HL-60/S4 treated with retinoic acid at 250 ng/mL for 4 days and 3 days (cell line): ENCODE measurements at regions not wholly inside any gene's neighbourhood (a gene's known extent, or its start where the extent isn't known, plus 50 kb on each side); places are given as distances from the start of the nearest gene placed in this dataset.
"Not testable (repeated sequence)": the region's sequence is repeated elsewhere in the genome, so short reads cannot be mapped to it uniquely, and the experiment has no call there.

Experiments used
- in situ Hi-C: fragments of 300-500 bp; cut with MboI; formaldehyde crosslinking; loops from 2 replicates; pipeline ENCODE4 v1.7.0; 2022; ENCODE audit warnings: low sequenced_read_pairs

- in situ Hi-C loops, result no loop called here
Measured at GRCh38 chr7:149608168-149608567, 110.6 kb upstream of the ZNF746 start.

DNA sequence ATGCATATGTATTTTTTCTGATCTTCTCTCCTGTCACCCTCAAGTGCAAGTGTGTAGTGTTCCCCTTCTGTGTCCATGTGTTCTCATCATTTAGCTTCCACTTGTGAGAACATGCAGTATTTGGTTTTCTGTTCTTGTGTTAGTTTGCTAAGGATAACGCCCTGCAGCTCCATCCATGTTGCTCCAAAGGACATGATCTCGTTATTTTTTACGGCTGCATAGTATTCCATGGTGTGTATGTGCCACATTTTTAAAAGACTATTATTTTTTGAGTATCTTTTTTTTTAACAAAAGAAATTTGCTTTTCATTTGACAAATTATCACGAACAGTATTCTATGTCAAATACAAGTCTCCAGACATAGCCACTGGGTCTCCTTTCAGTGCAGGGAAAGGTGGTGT lies 110.1 kb upstream of the ZNF746 start:
- in situ Hi-C loops, result no loop called here

DNA sequence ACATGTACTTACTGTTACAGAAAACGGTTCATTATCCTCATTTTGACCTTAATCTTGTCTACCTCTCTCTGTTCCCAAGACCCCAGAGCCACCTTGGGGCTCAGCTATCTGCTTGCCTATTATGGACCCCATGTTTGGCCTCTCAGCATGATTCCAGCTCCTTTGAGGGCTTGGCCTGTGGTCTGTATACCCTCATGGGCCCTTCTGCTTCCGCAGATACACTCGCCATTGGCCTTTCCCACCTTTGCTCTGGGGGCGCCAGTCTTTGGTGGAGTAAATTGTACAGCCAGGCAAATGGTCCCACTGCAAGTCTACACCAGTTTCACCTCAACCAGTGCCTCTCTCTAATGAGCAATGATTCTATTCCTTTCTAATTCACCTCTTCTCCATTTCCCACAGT lies 109.2 kb upstream of the ZNF746 start:
- in situ Hi-C loops, result no loop called here

DNA sequence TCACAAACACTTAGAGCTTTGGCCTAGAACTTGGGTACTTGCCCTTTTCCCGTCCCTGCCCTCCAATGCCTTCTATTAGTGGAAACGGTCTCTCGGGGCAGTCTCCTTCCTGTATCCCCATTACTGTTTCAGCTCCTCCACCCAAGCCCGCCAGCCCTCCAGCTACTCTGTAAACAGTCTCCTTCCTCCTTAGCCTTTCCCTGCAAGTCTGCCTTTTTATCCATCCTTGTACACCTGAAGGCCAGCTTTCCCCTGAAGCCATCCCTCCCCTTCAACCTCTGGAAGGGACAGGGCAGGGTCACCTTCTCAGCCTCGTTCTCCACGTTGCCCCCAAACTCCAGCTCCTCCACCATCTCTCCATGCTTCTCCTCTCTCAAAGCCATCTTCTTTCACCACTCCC lies 108.1 kb upstream of the ZNF746 start:
- in situ Hi-C loops, result no loop called here

DNA sequence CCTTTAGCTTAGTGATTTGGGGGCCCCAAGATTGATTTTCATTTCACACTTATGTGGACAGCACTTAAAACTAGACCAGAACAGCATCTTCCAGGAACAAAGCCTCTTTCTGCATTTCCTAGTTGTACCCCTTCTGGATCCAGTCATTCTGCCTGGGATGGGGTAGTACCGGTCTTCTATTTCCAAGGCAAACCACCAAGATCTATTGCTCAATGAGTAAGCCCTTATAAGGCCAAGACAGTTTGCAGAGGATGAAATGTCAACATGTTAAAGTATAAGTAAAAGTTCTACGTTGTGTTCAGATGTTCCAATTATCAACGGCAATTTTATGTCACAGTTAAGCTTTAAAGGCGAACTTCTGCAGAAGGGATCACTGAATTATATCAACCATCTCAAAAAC lies 106.9 kb upstream of the ZNF746 start:
- in situ Hi-C loops, result no loop called here

DNA sequence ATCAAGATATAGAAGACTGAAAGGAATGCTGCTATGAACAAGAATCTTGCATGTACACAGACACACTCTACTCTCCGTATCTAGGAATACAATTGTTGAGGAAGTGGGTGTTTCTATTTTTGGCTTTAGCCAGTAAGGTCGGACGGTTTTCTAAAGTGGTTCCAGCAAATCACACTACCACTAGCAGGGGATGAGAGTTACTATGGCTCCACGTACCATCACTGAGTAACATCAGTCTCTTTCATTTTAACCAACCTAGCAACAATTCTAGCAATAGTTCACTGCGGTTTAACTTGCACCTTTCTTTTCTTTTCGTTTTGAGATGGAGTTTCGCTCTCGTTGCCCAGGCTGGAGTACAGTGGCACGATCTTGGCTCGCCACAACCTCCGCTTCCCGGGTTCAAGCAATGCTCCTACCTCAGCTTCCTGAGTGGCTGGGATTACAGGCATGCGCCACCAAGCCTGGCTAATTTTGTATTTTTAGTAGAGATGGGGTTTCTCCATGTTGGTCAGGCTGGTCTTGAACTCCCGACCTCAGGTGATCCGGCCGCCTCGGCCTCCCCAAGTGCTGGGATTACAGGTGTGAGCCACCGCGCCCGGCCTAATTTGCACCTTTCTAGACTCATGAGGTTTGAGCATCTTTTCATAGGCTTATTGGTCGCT lies 103.2 kb upstream of the ZNF746 start:
- in situ Hi-C loops, result not testable (repeated sequence)

GRCh38 chr7:149599636-149600206 lies 102.1 kb upstream of the ZNF746 start:
- in situ Hi-C loops, result no loop called here

- in situ Hi-C loops, result no loop called here
Measured at GRCh38 chr7:149598721-149599308, 101.2 kb upstream of the ZNF746 start.

- in situ Hi-C loops, result not testable (repeated sequence)
Measured at GRCh38 chr7:149597789-149598188, 100.2 kb upstream of the ZNF746 start.

DNA sequence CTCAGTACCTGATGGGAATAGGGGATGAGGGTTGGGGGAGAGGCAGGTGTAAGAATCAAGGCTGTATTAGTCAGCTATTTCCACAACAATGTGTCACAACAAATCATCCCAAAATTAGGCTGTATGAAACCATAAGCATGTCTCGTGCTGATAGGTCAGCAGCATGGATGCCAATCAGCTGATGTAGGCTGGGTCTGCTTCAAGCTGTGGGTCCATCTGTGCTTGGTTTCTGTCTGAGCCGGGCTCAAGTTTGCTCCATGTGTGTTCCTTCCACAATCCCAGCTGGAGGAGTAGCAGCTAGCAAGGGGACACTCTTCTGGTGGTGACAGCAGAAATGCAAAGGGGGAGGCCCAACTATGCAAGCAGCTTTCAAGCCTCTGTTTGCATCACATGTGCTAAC lies 97.9 kb upstream of the ZNF746 start:
- in situ Hi-C loops, result no loop called here

- in situ Hi-C loops, result no loop called here
Measured at GRCh38 chr7:149595078-149595477, 97.5 kb upstream of the ZNF746 start.

DNA sequence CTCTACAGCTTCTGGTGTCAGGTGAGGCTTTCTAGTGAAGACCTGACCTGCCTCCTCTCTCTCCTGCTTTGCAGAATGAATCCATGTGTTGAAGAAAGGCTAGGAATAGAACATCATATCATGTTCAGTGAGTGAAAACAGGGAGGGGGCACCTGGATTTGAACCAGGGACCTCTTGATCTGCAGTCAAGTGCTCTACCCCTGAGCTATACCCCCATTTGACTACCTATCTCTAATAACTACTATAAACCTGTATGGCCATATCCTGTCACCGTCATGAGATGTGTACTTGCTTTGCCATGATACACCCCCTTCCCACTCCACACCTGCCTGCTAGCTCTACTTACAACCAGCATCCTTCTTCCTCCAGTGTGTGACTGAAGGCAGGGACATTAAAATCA lies 91.3 kb upstream of the ZNF746 start:
- in situ Hi-C loops, result no loop called here

GRCh38 chr7:149586646-149587645 lies 89.3 kb upstream of the ZNF746 start:
- in situ Hi-C loops, result no loop called here

DNA sequence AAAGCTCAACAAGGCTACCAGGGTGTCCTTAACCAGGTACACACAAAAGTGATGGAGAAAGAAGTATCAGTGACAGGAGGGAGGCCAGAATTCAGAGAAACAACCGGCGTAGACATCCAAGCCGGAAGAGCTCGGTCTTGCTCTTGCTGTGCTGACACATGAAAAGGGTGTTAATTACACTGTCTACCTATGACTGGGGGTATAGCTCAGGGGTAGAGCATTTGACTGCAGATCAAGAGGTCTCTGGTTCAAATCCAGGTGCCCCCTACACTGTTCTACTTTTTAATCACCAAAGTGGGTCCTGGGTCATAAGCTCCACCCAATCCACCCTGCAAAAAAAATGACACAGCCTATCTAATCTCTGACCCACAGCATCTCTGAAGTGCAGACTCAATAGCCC lies 86.9 kb upstream of the ZNF746 start:
- in situ Hi-C loops, result no loop called here

DNA sequence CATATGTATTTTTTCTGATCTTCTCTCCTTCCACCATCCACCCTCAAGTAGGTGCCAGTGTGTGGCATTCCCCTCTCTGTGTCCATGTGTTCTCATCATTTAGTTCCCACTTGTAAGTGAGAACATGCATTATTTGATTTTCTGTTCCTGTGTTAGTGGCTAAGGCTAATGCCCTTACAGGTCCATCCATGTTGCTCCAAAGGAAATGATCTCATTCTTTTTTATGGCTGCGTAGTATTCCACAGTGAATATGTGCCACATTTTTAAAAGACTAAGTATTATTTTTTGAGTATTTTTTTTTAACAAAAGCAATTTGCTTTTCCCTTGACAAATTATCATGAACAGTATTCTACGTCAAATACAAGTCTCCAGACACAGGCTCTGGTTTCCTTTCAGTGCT lies 86.4 kb upstream of the ZNF746 start:
- in situ Hi-C loops, result no loop called here

GRCh38 chr7:149580328-149580727 lies 82.7 kb upstream of the ZNF746 start:
- in situ Hi-C loops, result no loop called here

DNA sequence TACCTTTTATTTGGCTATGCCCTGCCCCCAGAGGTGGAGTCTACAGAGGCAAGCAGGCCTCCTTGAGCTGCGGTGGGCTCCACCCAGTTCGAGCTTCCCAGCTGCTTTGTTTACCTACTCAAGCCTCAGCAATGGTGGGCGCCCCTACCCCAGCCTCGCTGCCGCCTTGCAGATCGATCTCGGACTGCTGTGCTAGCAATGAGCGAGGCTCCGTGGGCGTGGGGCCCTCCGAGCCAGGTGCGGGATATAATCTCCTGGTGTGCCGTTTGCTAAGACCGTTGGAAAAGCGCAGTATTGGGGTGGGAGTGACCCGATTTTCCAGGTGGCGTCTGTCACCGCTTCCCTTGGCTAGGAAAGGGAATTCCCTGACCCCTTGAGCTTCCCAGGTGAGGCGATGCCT lies 81.8 kb upstream of the ZNF746 start:
- in situ Hi-C loops, result not testable (repeated sequence)

DNA sequence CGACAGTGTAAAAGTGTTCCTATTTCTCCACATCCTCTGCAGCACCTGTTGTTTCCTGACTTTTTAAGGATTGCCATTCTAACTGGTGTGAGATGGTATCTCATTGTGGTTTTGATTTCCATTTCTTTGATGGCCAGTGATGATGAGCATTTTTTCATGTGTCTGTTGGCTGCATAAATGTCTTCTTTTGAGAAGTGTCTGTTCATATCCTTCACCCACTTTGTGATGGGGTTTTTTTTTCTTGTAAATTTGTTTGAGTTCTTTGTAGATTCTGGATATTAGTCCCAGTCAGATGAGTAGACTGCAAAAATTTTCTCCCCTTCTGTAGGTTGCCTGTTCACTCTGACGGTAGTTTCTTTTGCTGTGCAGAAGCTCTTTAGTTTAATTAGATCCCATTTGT lies 76.8 kb upstream of the ZNF746 start:
- in situ Hi-C loops, result not testable (repeated sequence)

- in situ Hi-C loops, result no loop called here
Measured at GRCh38 chr7:149573519-149573918, 75.9 kb upstream of the ZNF746 start.

DNA sequence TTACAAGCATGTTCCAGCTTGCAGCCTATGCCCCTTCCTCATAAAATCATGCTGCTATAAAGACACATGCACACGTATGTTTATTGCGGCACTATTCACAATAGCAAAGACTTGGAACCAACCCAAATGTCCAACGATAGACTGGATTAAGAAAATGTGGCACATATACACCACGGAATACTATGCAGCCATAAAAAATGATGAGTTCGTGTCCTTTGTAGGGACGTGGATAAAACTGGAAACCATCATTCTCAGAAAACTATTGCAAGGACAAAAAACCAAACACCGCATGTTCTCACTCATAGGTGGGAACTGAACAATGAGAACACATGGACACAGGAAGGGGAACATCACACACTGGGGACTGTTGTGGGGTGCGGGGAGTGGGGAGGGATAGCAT lies 75.3 kb upstream of the ZNF746 start:
- in situ Hi-C loops, result not testable (repeated sequence)

- in situ Hi-C loops, result no loop called here
Measured at GRCh38 chr7:149570784-149571183, 73.2 kb upstream of the ZNF746 start.
